Muscle layer of colon (tissue), 2 donors: ENCODE measurements at regions not wholly inside any gene's neighbourhood (a gene's known extent, or its start where the extent isn't known, plus 50 kb on each side); places are given as distances from the start of the nearest gene placed in this dataset.
"Not testable (repeated sequence)": the region's sequence is repeated elsewhere in the genome, so short reads cannot be mapped to it uniquely, and the experiment has no call there.

Source experiments
- H3K27ac ChIP-seq: one replicate; pipeline ENCODE4 v1.7.0; 2013; ENCODE audit warnings: low read depth, mild to moderate bottlenecking, low read length, moderate library complexity
- H3K27me3 ChIP-seq, 2 donors: one replicate each; pipeline ENCODE4 v1.7.0; 2013; ENCODE audit warnings: low read length in 2 of 2, mild to moderate bottlenecking in 2 of 2; ENCODE audit not compliant: insufficient read depth in 2 of 2, control insufficient read depth in 1 of 2
- H3K36me3 ChIP-seq: one replicate; pipeline ENCODE4 v1.7.0; 2013; ENCODE audit warnings: mild to moderate bottlenecking, low read length; ENCODE audit not compliant: insufficient read depth
- H3K4me1 ChIP-seq: one replicate; pipeline ENCODE4 v1.7.0; 2013; ENCODE audit warnings: mild to moderate bottlenecking, low read length; ENCODE audit not compliant: insufficient read depth
- H3K4me3 ChIP-seq, 2 donors: one replicate each; pipeline ENCODE4 v1.7.0; 2013; ENCODE audit warnings: low read length in 2 of 2, low read depth in 1 of 2, mild to moderate bottlenecking in 1 of 2, moderate library complexity in 1 of 2
- H3K9ac ChIP-seq: one replicate; pipeline ENCODE4 v1.7.0; 2013; ENCODE audit warnings: low read length
- H3K9me3 ChIP-seq: one replicate; pipeline ENCODE4 v1.7.0; 2013; ENCODE audit warnings: mild to moderate bottlenecking, low read length
- donor health status: abdominal sarcoma.
- donor health status: Adenocarcinoma of cecum.

DNA sequence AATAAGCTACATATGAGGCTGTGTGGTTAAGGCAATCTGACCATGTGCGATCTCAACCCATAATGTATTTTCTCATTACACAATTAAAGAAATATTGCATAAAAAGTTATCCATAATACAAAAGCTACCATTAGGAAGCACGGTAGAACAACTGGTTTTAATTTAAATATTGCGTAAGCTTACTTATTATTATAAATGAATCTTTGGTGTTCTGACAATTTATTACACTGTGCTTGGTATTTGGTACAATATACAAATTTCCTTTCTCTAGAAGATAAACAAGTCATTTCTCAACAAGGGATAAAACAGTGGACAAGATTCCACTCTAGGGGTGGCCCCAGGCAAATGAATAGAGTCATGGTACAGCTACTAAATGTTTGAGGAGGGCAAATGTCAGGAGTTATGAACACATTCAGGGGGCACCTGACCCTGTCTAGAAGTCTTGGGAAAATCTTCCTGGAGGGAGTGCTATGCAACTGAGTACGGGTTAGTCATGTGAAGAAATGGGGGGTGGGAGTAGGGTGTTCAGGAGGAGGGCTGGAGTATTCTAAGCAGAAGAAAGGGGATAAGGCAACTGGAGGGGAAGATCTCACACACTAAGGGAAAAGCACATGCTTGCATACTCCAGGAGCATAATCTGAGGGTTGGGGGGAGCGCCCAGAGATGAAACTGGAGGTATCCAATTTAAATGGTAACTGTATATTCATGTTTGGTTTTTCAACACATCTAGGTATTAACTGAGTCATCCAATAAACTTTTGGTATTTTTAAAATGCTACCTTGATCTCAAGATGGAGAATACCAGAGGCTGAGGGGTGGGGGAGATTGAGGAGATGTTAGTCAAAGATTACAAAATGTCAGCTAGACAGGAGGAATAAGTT is 296.9 kb upstream of the SGK1 start:
- H3K36me3 ChIP-seq, result no peaks in the 10 kb centered on the region
- H3K9ac ChIP-seq, result no peak overlapping the region
- no peaks in the 10 kb centered on the region for H3K27me3 ChIP-seq
- H3K4me1 ChIP-seq, result no peaks in the 10 kb centered on the region
- no peak overlapping the region for H3K4me3 ChIP-seq
- no peaks in the 10 kb centered on the region for H3K9me3 ChIP-seq
- no peak overlapping the region for H3K27ac ChIP-seq

DNA sequence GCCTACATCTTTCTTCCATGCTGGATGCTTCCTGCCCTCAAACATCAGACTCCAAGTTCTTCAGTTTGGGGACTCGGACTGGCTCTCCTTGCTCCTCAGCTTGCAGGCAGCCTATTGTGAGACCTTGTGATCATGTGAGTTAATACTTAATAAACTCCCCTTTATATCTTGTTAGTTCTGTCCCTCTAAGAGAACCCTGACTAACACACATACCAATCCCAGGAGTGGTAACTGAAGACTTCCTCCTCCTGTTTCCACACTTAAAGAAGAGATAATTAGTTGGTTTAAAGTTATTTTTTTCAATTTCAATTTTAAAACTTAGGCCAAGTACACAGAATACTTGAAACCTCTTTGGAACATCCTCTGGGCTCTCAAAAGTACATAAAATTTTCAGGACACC is 294.2 kb upstream of the SGK1 start:
- not testable (repeated sequence) for H3K9ac ChIP-seq, H3K4me3 ChIP-seq, H3K9me3 ChIP-seq, H3K36me3 ChIP-seq, H3K27me3 ChIP-seq, H3K4me1 ChIP-seq, H3K27ac ChIP-seq

- Histone ChIP-seq H3K27ac (no peak overlapping the region), H3K4me1 (no peaks in the 10 kb centered on the region), H3K9me3 (no peaks in the 10 kb centered on the region), H3K36me3 (no peaks in the 10 kb centered on the region), H3K27me3 (no peaks in the 10 kb centered on the region), H3K4me3 (no peak overlapping the region), H3K9ac (no peak overlapping the region)
Measured at GRCh38 chr6:134610411-134610810, 292.5 kb upstream of the SGK1 start.

DNA sequence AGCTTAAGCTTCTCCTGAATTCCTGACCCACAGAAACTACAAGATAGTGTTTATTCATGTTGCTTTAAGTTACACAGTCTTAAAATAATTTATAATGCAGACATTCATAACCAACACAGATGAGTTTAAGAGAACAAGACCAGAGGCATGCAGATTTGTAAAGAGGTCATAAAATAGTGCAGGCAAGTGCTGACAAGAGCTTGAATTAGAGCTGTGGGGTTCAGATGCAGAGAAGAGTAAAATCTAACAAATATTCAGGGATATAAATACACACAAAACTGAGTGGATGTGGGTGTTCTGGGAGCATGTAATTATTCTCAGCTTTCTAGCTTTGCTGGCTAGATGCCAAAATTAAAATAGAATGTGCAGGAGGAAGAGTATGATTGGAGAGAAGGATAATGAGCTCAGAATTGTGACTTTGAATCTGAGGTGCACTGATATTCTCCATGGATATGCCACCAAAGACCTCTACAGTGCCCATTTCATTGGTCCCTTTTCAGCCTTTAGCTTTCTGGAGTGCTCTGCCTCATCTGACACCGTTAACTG is 291.9 kb upstream of the SGK1 start:
- H3K36me3 ChIP-seq, result no peaks in the 10 kb centered on the region
- H3K9me3 ChIP-seq, result no peaks in the 10 kb centered on the region
- H3K9ac ChIP-seq, result no peak overlapping the region
- no peaks in the 10 kb centered on the region for H3K4me1 ChIP-seq
- no peak overlapping the region for H3K4me3 ChIP-seq
- no peak overlapping the region for H3K27ac ChIP-seq
- no peaks in the 10 kb centered on the region for H3K27me3 ChIP-seq

DNA sequence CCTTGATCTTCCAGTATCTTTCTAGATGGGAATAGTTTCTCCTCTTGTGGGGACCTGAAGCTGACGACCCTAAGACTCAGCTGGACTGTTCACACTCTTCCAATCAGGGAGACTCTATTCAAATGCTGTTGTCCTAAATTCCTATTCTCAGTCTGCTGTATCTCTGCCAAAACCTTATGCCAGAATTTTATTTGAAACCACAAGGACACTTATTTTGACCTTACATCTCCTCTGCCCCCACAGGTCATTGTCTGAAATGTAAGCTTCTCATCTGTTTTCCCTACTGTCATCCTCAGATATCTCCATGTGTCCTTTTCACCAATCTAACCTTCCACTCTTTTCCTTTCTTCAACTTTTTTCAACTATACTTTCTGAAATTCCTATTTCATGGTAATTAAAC is 289.5 kb upstream of the SGK1 start:
- Histone ChIP-seq H3K9me3 (no peaks in the 10 kb centered on the region), H3K36me3 (no peaks in the 10 kb centered on the region)

DNA sequence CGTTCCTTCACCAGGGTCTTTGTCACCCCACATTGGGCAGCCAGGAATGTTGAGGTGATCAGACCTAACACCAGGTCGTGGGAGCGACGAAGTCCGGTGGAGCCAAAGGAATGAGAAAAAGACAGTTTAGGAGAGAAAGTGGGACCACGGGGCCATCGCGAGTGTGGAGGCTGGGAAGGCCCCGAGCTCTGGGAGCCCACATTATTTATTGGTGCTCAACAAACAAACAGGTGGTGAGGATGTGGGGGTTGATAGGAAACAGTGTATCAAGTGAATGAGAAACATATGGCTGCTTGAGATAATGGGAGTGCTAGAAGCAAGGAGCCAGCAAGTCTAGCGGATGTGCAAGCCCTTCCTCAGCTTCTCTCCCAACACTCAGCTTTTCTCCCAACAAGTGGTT is 287.1 kb upstream of the SGK1 start:
- Histone ChIP-seq H3K9ac (no peak overlapping the region), H3K4me3 (no peak overlapping the region), H3K9me3 (no peaks in the 10 kb centered on the region), H3K4me1 (no peaks in the 10 kb centered on the region), H3K27ac (no peak overlapping the region), H3K36me3 (no peaks in the 10 kb centered on the region), H3K27me3 (no peaks in the 10 kb centered on the region)

More for the DNA sequence above, 289.5 kb upstream of the SGK1 start:
- Histone ChIP-seq H3K27me3 (no peaks in the 10 kb centered on the region), H3K9ac (no peak overlapping the region), H3K4me1 (no peaks in the 10 kb centered on the region), H3K27ac (no peak overlapping the region), H3K4me3 (no peak overlapping the region)

DNA sequence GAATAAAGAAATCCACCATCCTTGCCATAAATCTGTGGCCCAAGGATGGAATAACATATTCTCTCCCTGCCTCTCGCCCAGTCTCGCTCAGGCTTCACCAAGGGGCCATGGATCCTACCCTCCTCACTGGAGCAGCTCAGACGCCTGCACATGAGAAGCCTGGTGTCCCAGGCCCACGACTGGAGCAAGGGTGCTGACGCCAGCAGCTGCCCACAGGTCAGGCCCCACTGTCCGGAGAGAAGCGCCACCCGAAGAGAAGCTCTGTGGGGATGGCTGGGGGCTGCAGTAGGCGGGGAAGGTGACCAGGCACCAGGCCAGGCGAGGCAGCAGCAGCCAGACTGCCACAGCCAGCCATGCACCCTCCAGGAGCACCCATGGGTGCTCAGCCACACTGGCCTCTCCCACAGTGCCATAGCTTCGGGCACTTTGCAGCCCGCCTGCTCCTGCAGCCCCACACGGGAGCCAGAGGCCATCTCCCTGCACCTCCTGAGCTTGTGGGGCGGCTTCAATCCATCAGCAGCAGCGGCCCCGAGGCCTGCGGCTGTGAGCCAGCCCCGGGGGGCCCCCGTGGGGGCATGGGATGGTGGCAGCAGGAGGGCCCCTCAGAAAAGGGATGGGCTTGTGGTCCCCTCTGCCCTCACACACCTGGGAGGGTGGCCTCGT is 286.2 kb upstream of the SGK1 start:
- no peaks in the 10 kb centered on the region for H3K36me3 ChIP-seq
- H3K9ac ChIP-seq, result no peak overlapping the region
- H3K27me3 ChIP-seq, result no peaks in the 10 kb centered on the region
- no peak overlapping the region for H3K27ac ChIP-seq
- no peak overlapping the region for H3K4me3 ChIP-seq
- H3K4me1 ChIP-seq, result no peaks in the 10 kb centered on the region
- H3K9me3 ChIP-seq, result no peaks in the 10 kb centered on the region

DNA sequence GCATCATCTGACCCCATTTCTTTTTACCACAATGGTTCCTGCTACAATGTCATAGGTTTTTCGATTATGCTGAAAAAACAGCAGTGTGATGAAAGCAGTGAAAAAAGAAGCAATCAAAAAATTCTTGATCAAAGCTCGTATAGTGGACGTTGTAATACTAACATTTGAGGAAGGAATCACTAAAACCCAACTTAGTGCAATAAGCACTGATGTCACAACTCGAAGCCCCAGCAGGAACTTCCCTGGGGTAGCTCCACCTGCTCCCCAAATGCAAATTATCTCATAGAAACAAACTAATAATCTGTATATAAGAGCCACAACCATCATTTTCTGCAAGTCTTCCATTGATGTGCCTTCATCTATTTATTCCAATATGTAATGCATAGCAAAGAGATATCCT is 285.6 kb upstream of the SGK1 start:
- H3K4me1 ChIP-seq, result no peaks in the 10 kb centered on the region
- H3K9me3 ChIP-seq, result no peaks in the 10 kb centered on the region
- H3K27ac ChIP-seq, result no peak overlapping the region
- no peaks in the 10 kb centered on the region for H3K27me3 ChIP-seq
- H3K36me3 ChIP-seq, result no peaks in the 10 kb centered on the region
- no peak overlapping the region for H3K9ac ChIP-seq
- no peak overlapping the region for H3K4me3 ChIP-seq

- Histone ChIP-seq H3K4me3 (no peak overlapping the region), H3K27ac (no peak overlapping the region), H3K4me1 (no peaks in the 10 kb centered on the region), H3K9ac (no peak overlapping the region), H3K9me3 (no peaks in the 10 kb centered on the region), H3K27me3 (no peaks in the 10 kb centered on the region), H3K36me3 (no peaks in the 10 kb centered on the region)
Measured at GRCh38 chr6:134602123-134602522, 284.2 kb upstream of the SGK1 start.

- Histone ChIP-seq H3K4me3 (no peak overlapping the region), H3K36me3 (no peaks in the 10 kb centered on the region), H3K4me1 (no peaks in the 10 kb centered on the region), H3K27me3 (no peaks in the 10 kb centered on the region), H3K9me3 (no peaks in the 10 kb centered on the region), H3K9ac (no peak overlapping the region), H3K27ac (no peak overlapping the region)
Measured at GRCh38 chr6:134600671-134601070, 282.8 kb upstream of the SGK1 start.

GRCh38 chr6:134599079-134599478 is 281.2 kb upstream of the SGK1 start:
- H3K36me3 ChIP-seq, result no peaks in the 10 kb centered on the region
- H3K27ac ChIP-seq, result no peak overlapping the region
- no peak overlapping the region for H3K9ac ChIP-seq
- H3K4me1 ChIP-seq, result no peaks in the 10 kb centered on the region
- H3K4me3 ChIP-seq, result no peak overlapping the region
- no peaks in the 10 kb centered on the region for H3K9me3 ChIP-seq
- H3K27me3 ChIP-seq, result no peaks in the 10 kb centered on the region
